ENCODE measurements at regions not wholly inside any gene's neighbourhood (a gene's known extent, or its start where the extent isn't known, plus 50 kb on each side); places are given as distances from the start of the nearest gene placed in this dataset.

GRCh38 chr6:90916968-90917367 lies 330.1 kb upstream of the MAP3K7 start:
- no peak for TF ChIP-seq EGR1 (IDR thresholded peaks at IDR 0.05; ENCODE audit: low read depth in 2 of 2)
- no peak for TF ChIP-seq GABPA (IDR thresholded peaks at IDR 0.05 in 1 of 2, conservative IDR thresholded peaks at IDR 0.05 in 1 of 2)
- no peak for TF ChIP-seq YY1 (IDR thresholded peaks at IDR 0.05)
- TF ChIP-seq FOXA1 (IDR thresholded peaks at IDR 0.05), result no peak
- no peak for TF ChIP-seq SP1 (IDR thresholded peaks at IDR 0.05)
- TF ChIP-seq CTCF (IDR thresholded peaks at IDR 0.05; ENCODE audit: low read depth, low read length, missing input control), result no peak
- no peak for TF ChIP-seq HNF4A (conservative IDR thresholded peaks at IDR 0.05)
- no peak for TF ChIP-seq RXRA (IDR thresholded peaks at IDR 0.05)
- TF ChIP-seq, protein P1, sequence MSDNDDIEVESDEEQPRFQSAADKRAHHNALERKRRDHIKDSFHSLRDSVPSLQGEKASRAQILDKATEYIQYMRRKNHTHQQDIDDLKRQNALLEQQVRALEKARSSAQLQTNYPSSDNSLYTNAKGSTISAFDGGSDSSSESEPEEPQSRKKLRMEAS (IDR thresholded peaks at IDR 0.05), result no peak
- TF ChIP-seq ATF3 (IDR thresholded peaks at IDR 0.05), result no peak
- TF ChIP-seq, protein P2, sequence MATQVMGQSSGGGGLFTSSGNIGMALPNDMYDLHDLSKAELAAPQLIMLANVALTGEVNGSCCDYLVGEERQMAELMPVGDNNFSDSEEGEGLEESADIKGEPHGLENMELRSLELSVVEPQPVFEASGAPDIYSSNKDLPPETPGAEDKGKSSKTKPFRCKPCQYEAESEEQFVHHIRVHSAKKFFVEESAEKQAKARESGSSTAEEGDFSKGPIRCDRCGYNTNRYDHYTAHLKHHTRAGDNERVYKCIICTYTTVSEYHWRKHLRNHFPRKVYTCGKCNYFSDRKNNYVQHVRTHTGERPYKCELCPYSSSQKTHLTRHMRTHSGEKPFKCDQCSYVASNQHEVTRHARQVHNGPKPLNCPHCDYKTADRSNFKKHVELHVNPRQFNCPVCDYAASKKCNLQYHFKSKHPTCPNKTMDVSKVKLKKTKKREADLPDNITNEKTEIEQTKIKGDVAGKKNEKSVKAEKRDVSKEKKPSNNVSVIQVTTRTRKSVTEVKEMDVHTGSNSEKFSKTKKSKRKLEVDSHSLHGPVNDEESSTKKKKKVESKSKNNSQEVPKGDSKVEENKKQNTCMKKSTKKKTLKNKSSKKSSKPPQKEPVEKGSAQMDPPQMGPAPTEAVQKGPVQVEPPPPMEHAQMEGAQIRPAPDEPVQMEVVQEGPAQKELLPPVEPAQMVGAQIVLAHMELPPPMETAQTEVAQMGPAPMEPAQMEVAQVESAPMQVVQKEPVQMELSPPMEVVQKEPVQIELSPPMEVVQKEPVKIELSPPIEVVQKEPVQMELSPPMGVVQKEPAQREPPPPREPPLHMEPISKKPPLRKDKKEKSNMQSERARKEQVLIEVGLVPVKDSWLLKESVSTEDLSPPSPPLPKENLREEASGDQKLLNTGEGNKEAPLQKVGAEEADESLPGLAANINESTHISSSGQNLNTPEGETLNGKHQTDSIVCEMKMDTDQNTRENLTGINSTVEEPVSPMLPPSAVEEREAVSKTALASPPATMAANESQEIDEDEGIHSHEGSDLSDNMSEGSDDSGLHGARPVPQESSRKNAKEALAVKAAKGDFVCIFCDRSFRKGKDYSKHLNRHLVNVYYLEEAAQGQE (IDR thresholded peaks at IDR 0.05), result no peak
- no peak for TF ChIP-seq RAD21 (IDR thresholded peaks at IDR 0.05)
- TF ChIP-seq JUND (IDR thresholded peaks at IDR 0.05), result no peak
- no peak for TF ChIP-seq HNF4G (IDR thresholded peaks at IDR 0.05)
- TF ChIP-seq, protein P3, sequence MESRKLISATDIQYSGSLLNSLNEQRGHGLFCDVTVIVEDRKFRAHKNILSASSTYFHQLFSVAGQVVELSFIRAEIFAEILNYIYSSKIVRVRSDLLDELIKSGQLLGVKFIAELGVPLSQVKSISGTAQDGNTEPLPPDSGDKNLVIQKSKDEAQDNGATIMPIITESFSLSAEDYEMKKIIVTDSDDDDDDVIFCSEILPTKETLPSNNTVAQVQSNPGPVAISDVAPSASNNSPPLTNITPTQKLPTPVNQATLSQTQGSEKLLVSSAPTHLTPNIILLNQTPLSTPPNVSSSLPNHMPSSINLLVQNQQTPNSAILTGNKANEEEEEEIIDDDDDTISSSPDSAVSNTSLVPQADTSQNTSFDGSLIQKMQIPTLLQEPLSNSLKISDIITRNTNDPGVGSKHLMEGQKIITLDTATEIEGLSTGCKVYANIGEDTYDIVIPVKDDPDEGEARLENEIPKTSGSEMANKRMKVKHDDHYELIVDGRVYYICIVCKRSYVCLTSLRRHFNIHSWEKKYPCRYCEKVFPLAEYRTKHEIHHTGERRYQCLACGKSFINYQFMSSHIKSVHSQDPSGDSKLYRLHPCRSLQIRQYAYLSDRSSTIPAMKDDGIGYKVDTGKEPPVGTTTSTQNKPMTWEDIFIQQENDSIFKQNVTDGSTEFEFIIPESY (IDR thresholded peaks at IDR 0.05), result no peak
- no peaks in the 10 kb centered on the region for H3K36me3 ChIP-seq (ENCODE audit: control insufficient read depth in 4 of 4, insufficient read depth in 3 of 4, low read depth in 1 of 4, low read length in 3 of 4)
- no peak overlapping the region for H3K9ac ChIP-seq (ENCODE audit: low read depth in 1 of 2, low read length in 2 of 2)
- H3K4me3 ChIP-seq (ENCODE audit: low read depth in 1 of 3, low read length in 3 of 3), result no peak overlapping the region
- WGBS, result 48% methylated on average over 1 of the region's 1 CpG
- no peaks in the 10 kb centered on the region for H3K4me1 ChIP-seq (ENCODE audit: control insufficient read depth in 4 of 4, insufficient read depth in 4 of 4, low read length in 3 of 4)
- DNase-seq (ENCODE audit: low spot score), result no peak
- H3K27ac ChIP-seq (ENCODE audit: low read depth in 1 of 2, low read length in 2 of 2), result no peak overlapping the region
- no peaks in the 10 kb centered on the region for H3K27me3 ChIP-seq (ENCODE audit: control insufficient read depth in 4 of 4, insufficient read depth in 4 of 4, low read length in 3 of 4)
- peaks cover 0 to 4% (median 0%) of the 10 kb centered on the region in 4 donors for H3K9me3 ChIP-seq (ENCODE audit: control insufficient read depth in 4 of 4, low read length in 3 of 4)

Measured in liver (tissue), 8 donors.